ENCODE measurements at regions not wholly inside any gene's neighbourhood (a gene's known extent, or its start where the extent isn't known, plus 50 kb on each side); places are given as distances from the start of the nearest gene placed in this dataset.

GRCh38 chr10:113427811-113428558 is 124.9 kb upstream of the HABP2 start:
- H3K27ac ChIP-seq (ENCODE audit: low read depth, low read length) = no peak overlapping the region
- no peak overlapping the region for H3K9ac ChIP-seq (ENCODE audit: extremely low read depth, low read length, poor library complexity, severe bottlenecking)
- Mint-ChIP-seq H3K4me3 (no peak overlapping the region), H3K4me1 (no peaks in the 10 kb centered on the region), H3K36me3 (ENCODE audit: low read depth) (no peaks in the 10 kb centered on the region), H3K9me3 (no peaks in the 10 kb centered on the region), H3K27me3 (ENCODE audit: insufficient read depth) (peaks cover 10% of the 10 kb centered on the region), H3K27ac (no peak overlapping the region)
- H3K9me3 ChIP-seq (ENCODE audit: control insufficient read depth, low read length) = peaks cover 5% of the 10 kb centered on the region
- WGBS, 2 experiments (ENCODE audit: insufficient coverage in 1 of 2, insufficient read length in 1 of 2) = 95 to 100% methylated on average over 2 of the region's 5 CpGs
- no peak for TF ChIP-seq CTCF (conservative IDR thresholded peaks at IDR 0.05)
- no peak overlapping the region for H3K4me3 ChIP-seq (ENCODE audit: low read length)
- DNase-seq = no peak
- H3K27me3 ChIP-seq (ENCODE audit: control insufficient read depth, insufficient read depth, low read length, poor library complexity, severe bottlenecking) = no peaks in the 10 kb centered on the region
- H3K36me3 ChIP-seq (ENCODE audit: control insufficient read depth, insufficient read depth, low read length) = no peaks in the 10 kb centered on the region
- no peaks in the 10 kb centered on the region for H3K4me1 ChIP-seq (ENCODE audit: control insufficient read depth, insufficient read depth, low read length)

- H3K27ac ChIP-seq (ENCODE audit: low read depth, low read length) = no peak overlapping the region
- no peak overlapping the region for H3K27ac Mint-ChIP-seq
- no peak for DNase-seq
- H3K4me1 Mint-ChIP-seq = peaks cover 3% of the 10 kb centered on the region
- no peaks in the 10 kb centered on the region for H3K27me3 ChIP-seq (ENCODE audit: control insufficient read depth, insufficient read depth, low read length, poor library complexity, severe bottlenecking)
- H3K4me3 Mint-ChIP-seq = no peak overlapping the region
- no peaks in the 10 kb centered on the region for H3K36me3 ChIP-seq (ENCODE audit: control insufficient read depth, insufficient read depth, low read length)
- peaks cover 20% of the 10 kb centered on the region for H3K9me3 ChIP-seq (ENCODE audit: control insufficient read depth, low read length)
- no peaks in the 10 kb centered on the region for H3K36me3 Mint-ChIP-seq (ENCODE audit: low read depth)
- no peak for TF ChIP-seq CTCF (conservative IDR thresholded peaks at IDR 0.05)
- no peaks in the 10 kb centered on the region for H3K4me1 ChIP-seq (ENCODE audit: control insufficient read depth, insufficient read depth, low read length)
- H3K27me3 Mint-ChIP-seq (ENCODE audit: insufficient read depth) = peaks cover 7% of the 10 kb centered on the region
- WGBS, 2 experiments (ENCODE audit: insufficient coverage in 1 of 2, insufficient read length in 1 of 2) = 96 to 98% methylated on average over 4 to 6 of the region's 6 CpGs
- H3K9me3 Mint-ChIP-seq = peaks cover 5% of the 10 kb centered on the region
- H3K4me3 ChIP-seq (ENCODE audit: low read length) = no peak overlapping the region
- H3K9ac ChIP-seq (ENCODE audit: extremely low read depth, low read length, poor library complexity, severe bottlenecking) = no peak overlapping the region
Observed at GRCh38 chr10:113430634-113431397, 122.0 kb upstream of the HABP2 start.

DNA sequence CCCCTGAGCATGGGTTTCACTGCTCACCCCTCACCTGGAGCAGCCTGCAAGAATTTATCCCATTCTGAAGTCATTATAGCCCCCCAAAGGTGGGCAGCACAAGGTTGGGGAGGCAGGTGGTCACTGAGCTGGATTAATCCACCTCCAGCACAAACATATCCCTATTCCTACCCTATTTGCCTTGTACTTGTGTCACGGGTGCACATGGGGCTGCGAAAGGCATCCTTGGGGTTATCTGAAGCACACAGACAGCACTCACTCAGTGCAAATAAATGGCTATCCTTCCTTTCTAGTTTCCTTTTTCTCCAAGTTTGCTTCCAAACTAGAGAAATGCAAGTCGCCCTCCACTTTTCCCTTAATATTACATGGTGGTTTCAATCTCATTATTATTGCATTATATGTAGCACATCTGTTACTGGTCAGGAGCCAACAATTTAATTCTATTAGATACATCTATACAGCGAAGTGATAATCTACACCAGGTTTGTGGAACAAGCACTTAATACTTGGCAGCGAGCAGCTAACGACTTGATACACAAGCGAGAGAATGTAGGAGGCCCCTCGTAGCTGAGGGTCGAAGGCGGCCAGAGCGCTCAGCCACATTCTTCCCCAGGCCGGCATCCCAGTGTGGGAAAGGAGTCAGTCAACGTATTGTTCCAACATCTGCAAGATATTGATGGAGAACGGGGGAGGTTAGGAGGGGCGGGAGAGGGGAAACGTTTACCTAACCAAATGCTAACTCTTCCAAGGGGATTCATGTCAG is 121.3 kb upstream of the HABP2 start:
- Histone ChIP-seq H3K9ac (ENCODE audit: extremely low read depth, low read length, poor library complexity, severe bottlenecking) (no peak overlapping the region), H3K4me3 (ENCODE audit: low read length) (no peak overlapping the region), H3K4me1 (ENCODE audit: control insufficient read depth, insufficient read depth, low read length) (no peaks in the 10 kb centered on the region), H3K9me3 (ENCODE audit: control insufficient read depth, low read length) (peaks cover 20% of the 10 kb centered on the region), H3K27ac (ENCODE audit: low read depth, low read length) (no peak overlapping the region), H3K27me3 (ENCODE audit: control insufficient read depth, insufficient read depth, low read length, poor library complexity, severe bottlenecking) (no peaks in the 10 kb centered on the region), H3K36me3 (ENCODE audit: control insufficient read depth, insufficient read depth, low read length) (no peaks in the 10 kb centered on the region)
- peaks cover 3% of the 10 kb centered on the region for H3K4me1 Mint-ChIP-seq
- no peak for TF ChIP-seq CTCF (conservative IDR thresholded peaks at IDR 0.05)
- 91% methylated on average over 10 to 16 of the region's 16 CpGs for WGBS, 2 experiments (ENCODE audit: insufficient coverage in 1 of 2, insufficient read length in 1 of 2)
- H3K9me3 Mint-ChIP-seq = peaks cover 5% of the 10 kb centered on the region
- no peak overlapping the region for H3K4me3 Mint-ChIP-seq
- peaks cover 7% of the 10 kb centered on the region for H3K27me3 Mint-ChIP-seq (ENCODE audit: insufficient read depth)
- no peaks in the 10 kb centered on the region for H3K36me3 Mint-ChIP-seq (ENCODE audit: low read depth)
- no peak for DNase-seq
- H3K27ac Mint-ChIP-seq = no peak overlapping the region
